OCI-LY1 (cell line): ENCODE measurements at regions not wholly inside any gene's neighbourhood (a gene's known extent, or its start where the extent isn't known, plus 50 kb on each side); places are given as distances from the start of the nearest gene placed in this dataset.

Source experiments
- H2AFZ ChIP-seq: fragments of 200-600 bp; sonication (generic), shearing (Covaris generic); 2 replicates; pipeline ENCODE4 v1.6.0; 2014; ENCODE audit warnings: antibody characterized with exemption, mild to moderate bottlenecking, low read length
- H3F3A ChIP-seq: fragments of 200-600 bp; sonication (generic), shearing (Covaris generic); 2 replicates; pipeline ENCODE4 v1.6.0; 2014; ENCODE audit warnings: mild to moderate bottlenecking, antibody characterized with exemption, low read length, moderate library complexity; ENCODE audit not compliant: insufficient read depth
- H3K27ac ChIP-seq: fragments of 200-600 bp; sonication (generic); 2 replicates; pipeline ENCODE4 v1.5.1; 2014; ENCODE audit warnings: low read length, mixed run types, mild to moderate bottlenecking, low read depth; ENCODE audit not compliant: poor library complexity, severe bottlenecking
- H3K27me3 ChIP-seq: fragments of 200-600 bp; sonication (generic); 2 replicates; pipeline ENCODE4 v1.6.0; 2014; ENCODE audit warnings: antibody characterized with exemption, mild to moderate bottlenecking, low read length, moderate library complexity; ENCODE audit not compliant: insufficient read depth
- H3K36me3 ChIP-seq: fragments of 200-600 bp; sonication (generic); 2 replicates; pipeline ENCODE4 v1.6.1; 2014; ENCODE audit warnings: mild to moderate bottlenecking, antibody characterized with exemption, low read length, moderate library complexity, mixed read lengths; ENCODE audit not compliant: insufficient read depth
- H3K4me1 ChIP-seq: fragments of 200-600 bp; sonication (generic); 2 replicates; pipeline ENCODE4 v1.5.1; 2014; ENCODE audit warnings: mild to moderate bottlenecking, low read length, moderate library complexity; ENCODE audit not compliant: insufficient read depth, severe bottlenecking
- H3K4me2 ChIP-seq: fragments of 200-600 bp; sonication (generic), shearing (Covaris generic); 2 replicates; pipeline ENCODE4 v1.6.1; 2014; ENCODE audit warnings: low read length
- H3K4me3 ChIP-seq: fragments of 200-600 bp; sonication (generic); 2 replicates; pipeline ENCODE4 v1.5.1; 2014; ENCODE audit warnings: low read length, low read depth, mild to moderate bottlenecking, mixed read lengths; ENCODE audit not compliant: poor library complexity, severe bottlenecking
- H3K79me2 ChIP-seq: fragments of 200-600 bp; shearing (Covaris generic); 2 replicates; pipeline ENCODE4 v1.6.1; 2016; ENCODE audit warnings: mixed run types, low read length, mixed read lengths; ENCODE audit not compliant: insufficient read depth
- H3K9ac ChIP-seq: fragments of 200-600 bp; sonication (generic), shearing (Covaris generic); 2 replicates; pipeline ENCODE4 v1.6.1; 2014; ENCODE audit warnings: mild to moderate bottlenecking, low read length, mixed read lengths
- H3K9me2 ChIP-seq: fragments of 200-600 bp; sonication (generic), shearing (Covaris generic); 2 replicates; pipeline ENCODE4 v1.6.1; 2014; ENCODE audit warnings: low read depth, mild to moderate bottlenecking, low read length, mixed read lengths
- H3K9me3 ChIP-seq: fragments of 200-600 bp; shearing (Covaris generic); 2 replicates; pipeline ENCODE4 v1.6.1; 2014; ENCODE audit warnings: low read length, mixed read lengths
- H4K20me1 ChIP-seq: fragments of 200-600 bp; sonication (generic), shearing (Covaris generic); 2 replicates; pipeline ENCODE4 v1.6.0; 2016; ENCODE audit warnings: mild to moderate bottlenecking, low read length; ENCODE audit not compliant: insufficient read depth
- CTCF ChIP-seq: fragments of 200-600 bp; sonication (generic), shearing (Covaris generic); IDR thresholded peaks from 2 replicates; pipeline ENCODE4 v1.5.1; 2017; ENCODE audit warnings: mild to moderate bottlenecking, antibody characterized with exemption, low read length, moderate library complexity, mixed read lengths
- EZH2 ChIP-seq: fragments of 200-600 bp; sonication (generic), shearing (Covaris generic); IDR thresholded peaks from 2 replicates; pipeline ENCODE4 v1.8.0; 2017; ENCODE audit warnings: borderline replicate concordance, mixed run types, mild to moderate bottlenecking, antibody characterized with exemption, low read length, moderate library complexity, mixed read lengths

GRCh38 chr9:95801797-95802196 is 73.7 kb upstream of the ERCC6L2 start:
- H3K9me3 ChIP-seq = no peaks in the 10 kb centered on the region
- H3F3A ChIP-seq = no peaks in the 10 kb centered on the region
- no peaks in the 10 kb centered on the region for H3K9me2 ChIP-seq
- no peaks in the 10 kb centered on the region for H3K27me3 ChIP-seq
- no peak overlapping the region for H2AFZ ChIP-seq
- no peaks in the 10 kb centered on the region for H3K4me1 ChIP-seq
- TF ChIP-seq EZH2 (no peak), CTCF (no peak)
- no peak overlapping the region for H3K4me2 ChIP-seq
- H3K4me3 ChIP-seq = no peak overlapping the region
- no peaks in the 10 kb centered on the region for H3K79me2 ChIP-seq
- H3K27ac ChIP-seq = no peak overlapping the region
- no peaks in the 10 kb centered on the region; the same call in 1 of the 2 replicates for H3K36me3 ChIP-seq
- H4K20me1 ChIP-seq = no peaks in the 10 kb centered on the region
- no peak overlapping the region for H3K9ac ChIP-seq

GRCh38 chr9:95796029-95796428 is 79.5 kb upstream of the ERCC6L2 start:
- no peak overlapping the region for H3K27ac ChIP-seq

GRCh38 chr9:95793924-95794828 is 81.3 kb upstream of the ERCC6L2 start:
- H3K4me2 ChIP-seq = no peak overlapping the region
- H3F3A ChIP-seq = no peaks in the 10 kb centered on the region
- H3K9ac ChIP-seq = no peak overlapping the region
- H3K27me3 ChIP-seq = no peaks in the 10 kb centered on the region
- no peaks in the 10 kb centered on the region for H3K36me3 ChIP-seq
- H3K4me3 ChIP-seq = no peak overlapping the region
- H4K20me1 ChIP-seq = no peaks in the 10 kb centered on the region
- no peak overlapping the region for H3K27ac ChIP-seq
- no peaks in the 10 kb centered on the region for H3K4me1 ChIP-seq
- no peaks in the 10 kb centered on the region for H3K9me3 ChIP-seq
- no peaks in the 10 kb centered on the region for H3K9me2 ChIP-seq
- TF ChIP-seq CTCF = no peak
- no peak for TF ChIP-seq EZH2
- no peak overlapping the region for H2AFZ ChIP-seq
- H3K79me2 ChIP-seq = no peaks in the 10 kb centered on the region

More at GRCh38 chr9:95796029-95796428, 79.5 kb upstream of the ERCC6L2 start:
- no peaks in the 10 kb centered on the region for H3K27me3 ChIP-seq
- no peak overlapping the region for H2AFZ ChIP-seq
- H3K36me3 ChIP-seq = no peaks in the 10 kb centered on the region
- H3F3A ChIP-seq = no peaks in the 10 kb centered on the region
- no peaks in the 10 kb centered on the region for H3K4me1 ChIP-seq
- H3K9me2 ChIP-seq = no peaks in the 10 kb centered on the region
- H4K20me1 ChIP-seq = no peaks in the 10 kb centered on the region
- no peak for TF ChIP-seq CTCF
- no peak for TF ChIP-seq EZH2
- no peak overlapping the region for H3K4me3 ChIP-seq
- no peaks in the 10 kb centered on the region for H3K9me3 ChIP-seq
- no peak overlapping the region for H3K9ac ChIP-seq
- H3K79me2 ChIP-seq = no peaks in the 10 kb centered on the region
- H3K4me2 ChIP-seq = no peak overlapping the region
